Upper lobe of right lung (tissue), 1 donor: ENCODE measurements at regions not wholly inside any gene's neighbourhood (a gene's known extent, or its start where the extent isn't known, plus 50 kb on each side); places are given as distances from the start of the nearest gene placed in this dataset.

ENCODE experiments used
- ATAC-seq: fragments of 200-7000 bp; cut with Tn5 transposase; one replicate; pipeline ENCODE4 v1.9.1; 2020; ENCODE audit warnings: mild to moderate bottlenecking, moderate library complexity
- DNase-seq: peaks from one replicate; pipeline ENCODE4 v3.0.0-alpha.2; 2020
- H3K27ac ChIP-seq: fragments of 200-600 bp; one replicate; pipeline ENCODE4 v1.8.0; 2022
- H3K27me3 ChIP-seq: fragments of 200-600 bp; one replicate; pipeline ENCODE4 v1.8.0; 2022; ENCODE audit warnings: mild to moderate bottlenecking
- H3K36me3 ChIP-seq: fragments of 200-600 bp; one replicate; pipeline ENCODE4 v1.8.0; 2022
- H3K4me1 ChIP-seq: fragments of 200-600 bp; one replicate; pipeline ENCODE4 v1.8.0; 2022
- H3K4me3 ChIP-seq: fragments of 200-600 bp; one replicate; pipeline ENCODE4 v1.8.0; 2022; ENCODE audit warnings: mild to moderate bottlenecking
- H3K9me3 ChIP-seq: fragments of 200-600 bp; one replicate; pipeline ENCODE4 v1.8.0; 2022
- CTCF ChIP-seq: fragments of 200-600 bp; IDR thresholded peaks from one replicate; pipeline ENCODE4 v1.8.0; 2022; ENCODE audit warnings: antibody characterized with exemption
- intact Hi-C: fragments of 100-400 bp; cut with DNase I; formaldehyde crosslinking; loops from one replicate; pipeline ENCODE4 v1.11.0; 2022
- donor health status: DM: no; HTN: yes; CAD: no; lungs with severe emphysema.

- intact Hi-C loops: no loop called here
- TF ChIP-seq CTCF: no peak
- peaks cover 4% of the 10 kb centered on the region for H3K4me1 ChIP-seq
- ATAC-seq (no peak), DNase-seq (no peak)
- no peaks in the 10 kb centered on the region for H3K9me3 ChIP-seq
- no peaks in the 10 kb centered on the region for H3K27me3 ChIP-seq
- no peak overlapping the region for H3K27ac ChIP-seq
- H3K36me3 ChIP-seq: no peaks in the 10 kb centered on the region
- H3K4me3 ChIP-seq: no peak overlapping the region
Measured at GRCh38 chr3:53957831-53958230, 66.2 kb upstream of the SELENOK start.

GRCh38 chr3:53956586-53956985 is 64.9 kb upstream of the SELENOK start:
- Histone ChIP-seq H3K4me1 (peaks cover 4% of the 10 kb centered on the region), H3K27me3 (no peaks in the 10 kb centered on the region), H3K4me3 (no peak overlapping the region), H3K9me3 (no peaks in the 10 kb centered on the region), H3K36me3 (no peaks in the 10 kb centered on the region), H3K27ac (no peak overlapping the region)
- no peak for DNase-seq
- no peak for TF ChIP-seq CTCF
- ATAC-seq: peak; percentile 54
- intact Hi-C loops: no loop called here

GRCh38 chr3:53949541-53949940 is 57.9 kb upstream of the SELENOK start:
- intact Hi-C loops: no loop called here
- Histone ChIP-seq H3K27ac (no peak overlapping the region), H3K9me3 (no peaks in the 10 kb centered on the region), H3K27me3 (no peaks in the 10 kb centered on the region), H3K4me1 (no peaks in the 10 kb centered on the region), H3K36me3 (no peaks in the 10 kb centered on the region), H3K4me3 (no peak overlapping the region)
- ATAC-seq: no peak
- no peak for TF ChIP-seq CTCF
- no peak for DNase-seq

- Histone ChIP-seq H3K4me1 (no peaks in the 10 kb centered on the region), H3K27me3 (no peaks in the 10 kb centered on the region), H3K4me3 (no peak overlapping the region), H3K36me3 (no peaks in the 10 kb centered on the region), H3K9me3 (no peaks in the 10 kb centered on the region), H3K27ac (no peak overlapping the region)
- no peak for DNase-seq
- no peak for ATAC-seq
- TF ChIP-seq CTCF: no peak
- intact Hi-C loops: no loop called here
Measured at GRCh38 chr3:53948174-53948573, 56.5 kb upstream of the SELENOK start.

GRCh38 chr3:53944028-53944427 is 52.4 kb upstream of the SELENOK start:
- no peak for TF ChIP-seq CTCF
- Histone ChIP-seq H3K9me3 (no peaks in the 10 kb centered on the region), H3K4me1 (no peaks in the 10 kb centered on the region)

GRCh38 chr3:53941950-53942349 is 50.3 kb upstream of the SELENOK start:
- H3K27me3 ChIP-seq: peaks cover 5% of the 10 kb centered on the region
- peak; percentile 26 for TF ChIP-seq CTCF
- no peak for ATAC-seq
- no peak for DNase-seq
- H3K4me1 ChIP-seq: no peaks in the 10 kb centered on the region
- no peak overlapping the region for H3K4me3 ChIP-seq
- H3K36me3 ChIP-seq: no peaks in the 10 kb centered on the region
- intact Hi-C loops: no loop called here
- H3K9me3 ChIP-seq: no peaks in the 10 kb centered on the region
- no peak overlapping the region for H3K27ac ChIP-seq

More at GRCh38 chr3:53944028-53944427, 52.4 kb upstream of the SELENOK start:
- no peak overlapping the region for H3K4me3 ChIP-seq
- H3K36me3 ChIP-seq: no peaks in the 10 kb centered on the region
- intact Hi-C loops: no loop called here
- no peak for ATAC-seq
- no peak for DNase-seq
- peaks cover 5% of the 10 kb centered on the region for H3K27me3 ChIP-seq
- no peak overlapping the region for H3K27ac ChIP-seq
